IPS DF 6.9 (cell line): ENCODE measurements at regions not wholly inside any gene's neighbourhood (a gene's known extent, or its start where the extent isn't known, plus 50 kb on each side); places are given as distances from the start of the nearest gene placed in this dataset.

Experiments used
- DNase-seq: peaks from one replicate; pipeline ENCODE4 v3.0.0-alpha.2; 2013; ENCODE audit warnings: low read depth, low spot score
- H3K27ac ChIP-seq: one replicate; pipeline ENCODE4 v1.5.1; 2013; ENCODE audit warnings: low read length, control low read depth
- H3K27me3 ChIP-seq: 2 replicates; pipeline ENCODE4 v1.6.1; 2013; ENCODE audit warnings: mild to moderate bottlenecking, low read length; ENCODE audit not compliant: control insufficient read depth, insufficient read depth
- H3K36me3 ChIP-seq: 2 replicates; pipeline ENCODE4 v1.6.1; 2013; ENCODE audit warnings: low read length; ENCODE audit not compliant: control insufficient read depth, insufficient read depth
- H3K4me1 ChIP-seq: 2 replicates; pipeline ENCODE4 v1.6.1; 2013; ENCODE audit warnings: low read length; ENCODE audit not compliant: control insufficient read depth, insufficient read depth
- H3K4me3 ChIP-seq: 2 replicates; pipeline ENCODE4 v1.5.1; 2013; ENCODE audit warnings: mild to moderate bottlenecking, low read length
- H3K9me3 ChIP-seq: 2 replicates; pipeline ENCODE4 v1.6.1; 2013; ENCODE audit warnings: low read length, inconsistent platforms; ENCODE audit not compliant: control insufficient read depth, insufficient read depth
- WGBS: extraction: QIAGEN DNeasy Blood & Tissue Kit; methylation state at CpG from one replicate; pipeline ENCODE4 v1.1.7; 2013; ENCODE audit warnings: mixed read lengths, missing lambda C conversion rate; ENCODE audit not compliant: insufficient read length, insufficient coverage; 5-methylcytosine and 5-hydroxymethylcytosine counted together

GRCh38 chr2:122988395-122989221, 1036.5 kb upstream of the CNTNAP5 start:
- Histone ChIP-seq H3K36me3 (peaks cover 2% of the 10 kb centered on the region; the same call in 1 of the 2 replicates), H3K27me3 (no peaks in the 10 kb centered on the region), H3K27ac (no peak overlapping the region), H3K4me3 (no peak overlapping the region), H3K4me1 (peaks cover 1% of the 10 kb centered on the region), H3K9me3 (no peaks in the 10 kb centered on the region)
- WGBS = no CpG with 5 or more reads among the region's 8 CpGs
- DNase-seq = no peak

DNA sequence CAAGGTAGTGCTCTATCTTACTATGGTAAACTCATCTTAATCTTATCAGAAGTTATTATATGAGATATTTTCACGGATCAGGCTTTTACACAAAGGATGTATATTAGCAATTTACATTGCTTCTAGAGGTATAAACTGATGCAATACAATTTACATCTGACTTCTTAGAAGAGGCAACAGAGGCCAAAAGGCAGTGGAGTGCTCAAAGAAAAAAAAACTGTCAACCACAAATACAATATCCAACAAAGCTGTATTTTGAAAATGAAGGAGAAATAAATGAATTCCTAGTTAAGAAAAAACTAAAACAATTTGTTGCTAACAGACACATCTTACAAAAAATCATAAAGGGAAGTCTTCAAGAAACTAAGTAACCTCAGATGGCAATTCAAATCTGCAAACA, 1031.5 kb upstream of the CNTNAP5 start:
- Histone ChIP-seq H3K27me3 (no peaks in the 10 kb centered on the region), H3K4me3 (no peak overlapping the region), H3K4me1 (no peaks in the 10 kb centered on the region; the same call in 1 of the 2 replicates), H3K9me3 (no peaks in the 10 kb centered on the region), H3K36me3 (peaks cover 2% of the 10 kb centered on the region; the same call in 1 of the 2 replicates), H3K27ac (no peak overlapping the region)
- no peak for DNase-seq
- WGBS = no CpG with 5 or more reads among the region's 1 CpG

- peak overlapping the region; percentile 38 for H3K27ac ChIP-seq
- H3K9me3 ChIP-seq = no peaks in the 10 kb centered on the region
- no peak for DNase-seq
- no peaks in the 10 kb centered on the region for H3K27me3 ChIP-seq
- WGBS = no CpG with 5 or more reads among the region's 3 CpGs
- H3K4me3 ChIP-seq = no peak overlapping the region
- no peaks in the 10 kb centered on the region for H3K36me3 ChIP-seq
- H3K4me1 ChIP-seq = peaks cover 4% of the 10 kb centered on the region
Measured at GRCh38 chr2:122999258-122999657, 1025.8 kb upstream of the CNTNAP5 start.

DNA sequence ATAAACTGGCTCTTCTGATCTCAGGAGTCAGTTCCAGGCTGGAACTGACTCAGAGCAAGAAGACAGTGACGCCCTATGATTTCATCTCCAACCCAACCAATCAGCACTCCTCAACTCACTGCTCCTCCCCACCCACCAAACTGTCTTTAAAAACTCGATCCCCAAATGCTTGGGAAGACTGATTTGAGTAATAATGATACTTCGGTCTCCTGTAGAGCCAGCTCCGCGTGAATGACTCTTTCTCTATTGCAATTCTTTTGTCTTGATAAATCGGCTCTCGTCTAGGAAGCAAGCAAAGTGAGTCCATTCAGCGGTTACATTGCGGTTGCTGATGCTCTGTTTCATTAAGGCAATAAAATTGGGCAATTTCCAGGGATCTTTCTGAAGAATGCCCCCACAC, 1025.3 kb upstream of the CNTNAP5 start:
- Histone ChIP-seq H3K27ac (peak overlapping the region; percentile 38), H3K4me3 (no peak overlapping the region)

GRCh38 chr2:123002660-123003248, 1022.3 kb upstream of the CNTNAP5 start:
- H3K36me3 ChIP-seq = no peaks in the 10 kb centered on the region
- no CpG with 5 or more reads among the region's 3 CpGs for WGBS
- no peaks in the 10 kb centered on the region for H3K27me3 ChIP-seq
- DNase-seq = no peak
- H3K4me3 ChIP-seq = no peak overlapping the region
- H3K27ac ChIP-seq = no peak overlapping the region
- H3K4me1 ChIP-seq = peaks cover 4% of the 10 kb centered on the region
- H3K9me3 ChIP-seq = no peaks in the 10 kb centered on the region

More for the DNA sequence above, 1025.3 kb upstream of the CNTNAP5 start:
- H3K36me3 ChIP-seq = no peaks in the 10 kb centered on the region
- peak; percentile 76 for DNase-seq
- peaks cover 4% of the 10 kb centered on the region for H3K4me1 ChIP-seq
- H3K27me3 ChIP-seq = no peaks in the 10 kb centered on the region
- no CpG with 5 or more reads among the region's 9 CpGs for WGBS
- H3K9me3 ChIP-seq = no peaks in the 10 kb centered on the region

DNA sequence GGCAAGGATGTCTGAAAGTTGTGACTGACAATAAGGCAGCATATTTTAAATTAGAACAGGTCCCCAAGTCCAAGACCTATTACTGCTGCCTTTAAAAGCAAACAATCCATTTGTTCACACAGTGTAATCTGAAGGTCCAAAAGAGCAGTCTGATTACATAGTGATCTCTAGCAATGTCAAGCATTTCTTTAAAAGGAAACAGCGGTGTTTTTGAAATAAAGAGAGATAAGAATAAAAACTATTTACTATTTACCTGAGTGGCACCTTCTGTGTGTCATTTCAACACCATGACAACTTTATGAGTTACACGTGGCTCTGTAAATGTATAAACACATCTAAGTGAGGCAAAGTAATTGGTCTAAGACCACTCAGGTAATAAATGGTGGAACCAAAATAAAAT, 1009.9 kb upstream of the CNTNAP5 start:
- WGBS = no CpG with 5 or more reads among the region's 2 CpGs
- Histone ChIP-seq H3K4me1 (no peaks in the 10 kb centered on the region), H3K4me3 (no peak overlapping the region), H3K36me3 (no peaks in the 10 kb centered on the region), H3K27ac (no peak overlapping the region), H3K9me3 (no peaks in the 10 kb centered on the region), H3K27me3 (no peaks in the 10 kb centered on the region)
- no peak for DNase-seq

- Histone ChIP-seq H3K4me1 (no peaks in the 10 kb centered on the region), H3K27ac (no peak overlapping the region), H3K36me3 (no peaks in the 10 kb centered on the region), H3K4me3 (no peak overlapping the region), H3K9me3 (no peaks in the 10 kb centered on the region), H3K27me3 (no peaks in the 10 kb centered on the region)
- WGBS = no CpG with 5 or more reads among the region's 1 CpG
- no peak for DNase-seq
Measured at GRCh38 chr2:123035541-123035940, 989.5 kb upstream of the CNTNAP5 start.

GRCh38 chr2:123036300-123036699, 988.8 kb upstream of the CNTNAP5 start:
- H3K4me1 ChIP-seq = no peaks in the 10 kb centered on the region
- H3K9me3 ChIP-seq = no peaks in the 10 kb centered on the region
- no peak overlapping the region for H3K27ac ChIP-seq
- H3K4me3 ChIP-seq = no peak overlapping the region
- no peak for DNase-seq
- H3K27me3 ChIP-seq = no peaks in the 10 kb centered on the region
- H3K36me3 ChIP-seq = no peaks in the 10 kb centered on the region

GRCh38 chr2:123040506-123040905, 984.6 kb upstream of the CNTNAP5 start:
- Histone ChIP-seq H3K36me3 (no peaks in the 10 kb centered on the region), H3K4me1 (no peaks in the 10 kb centered on the region), H3K9me3 (no peaks in the 10 kb centered on the region), H3K27ac (no peak overlapping the region), H3K27me3 (no peaks in the 10 kb centered on the region), H3K4me3 (no peak overlapping the region)
- no CpG with 5 or more reads among the region's 1 CpG for WGBS
- DNase-seq = no peak

DNA sequence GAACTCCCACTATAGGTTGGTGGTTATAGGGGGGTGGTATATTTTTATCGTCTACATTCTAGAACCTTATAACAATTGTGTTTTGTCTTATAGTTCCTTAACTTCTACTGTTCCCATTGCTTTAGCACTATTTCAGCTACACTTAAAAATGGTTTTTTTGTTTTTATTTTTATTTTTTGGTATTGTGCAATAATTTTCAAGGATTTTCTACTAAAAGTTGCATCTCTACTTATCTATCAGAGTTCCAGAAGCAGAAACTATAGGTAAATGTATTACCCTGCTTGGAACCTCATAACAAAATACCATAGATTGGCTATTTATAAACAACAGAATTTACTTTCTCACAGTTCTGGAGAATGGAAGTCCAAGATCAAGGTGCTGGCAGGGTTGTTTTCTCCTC, 981.6 kb upstream of the CNTNAP5 start:
- Histone ChIP-seq H3K9me3 (no peaks in the 10 kb centered on the region), H3K27ac (no peak overlapping the region), H3K36me3 (no peaks in the 10 kb centered on the region), H3K27me3 (no peaks in the 10 kb centered on the region), H3K4me1 (no peaks in the 10 kb centered on the region), H3K4me3 (no peak overlapping the region)
- no CpG with 5 or more reads among the region's 1 CpG for WGBS
- DNase-seq = no peak

DNA sequence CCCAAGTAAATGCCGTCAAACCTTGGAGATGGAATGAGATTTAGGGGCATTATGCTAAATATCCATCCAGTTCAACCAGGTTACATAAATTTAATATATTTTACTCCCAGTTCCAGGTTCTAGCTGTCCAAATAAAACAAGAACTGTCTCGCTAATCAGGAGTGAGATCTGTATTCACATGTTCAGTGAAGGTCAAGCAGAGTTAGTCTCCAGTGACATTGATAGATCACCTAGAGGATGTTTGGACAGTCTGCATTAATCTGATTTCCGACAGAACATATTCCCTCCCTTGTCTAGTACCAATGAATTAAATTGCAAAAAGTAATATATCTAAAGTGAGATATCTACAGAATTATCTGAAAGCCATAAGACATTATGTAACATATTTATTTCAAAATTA, 979.4 kb upstream of the CNTNAP5 start:
- Histone ChIP-seq H3K27ac (no peak overlapping the region), H3K9me3 (no peaks in the 10 kb centered on the region), H3K4me3 (no peak overlapping the region), H3K27me3 (no peaks in the 10 kb centered on the region), H3K36me3 (no peaks in the 10 kb centered on the region), H3K4me1 (no peaks in the 10 kb centered on the region)
- no CpG with 5 or more reads among the region's 3 CpGs for WGBS
- no peak for DNase-seq
